Trophoblast cell (in vitro differentiated cells and primary cell): ENCODE measurements at regions not wholly inside any gene's neighbourhood (a gene's known extent, or its start where the extent isn't known, plus 50 kb on each side); places are given as distances from the start of the nearest gene placed in this dataset.

Source experiments
- DNase-seq, 2 donors: peaks; one replicate each; pipeline ENCODE4 v3.0.0-alpha.2; 2016
- H2AFZ ChIP-seq: 2 replicates; pipeline ENCODE4 v1.6.1; 2013; ENCODE audit warnings: low read length, moderate library complexity, mild to moderate bottlenecking; ENCODE audit not compliant: insufficient read depth, poor library complexity
- H2AK5ac ChIP-seq: 2 replicates; pipeline ENCODE4 v1.6.1; 2013; ENCODE audit warnings: mild to moderate bottlenecking, low read length
- H2BK120ac ChIP-seq: 2 replicates; pipeline ENCODE4 v1.6.1; 2013; ENCODE audit warnings: low read length, mild to moderate bottlenecking, moderate library complexity; ENCODE audit not compliant: insufficient read depth, poor library complexity
- H2BK12ac ChIP-seq: 2 replicates; pipeline ENCODE4 v1.6.1; 2013; ENCODE audit warnings: mild to moderate bottlenecking, low read length, moderate library complexity
- H2BK5ac ChIP-seq: 2 replicates; pipeline ENCODE4 v1.6.1; 2013; ENCODE audit warnings: low read length, low read depth, moderate library complexity, mild to moderate bottlenecking; ENCODE audit not compliant: poor library complexity
- H3K14ac ChIP-seq: 2 replicates; pipeline ENCODE4 v1.6.1; 2013; ENCODE audit warnings: mild to moderate bottlenecking, low read length
- H3K18ac ChIP-seq: 2 replicates; pipeline ENCODE4 v1.6.1; 2013; ENCODE audit warnings: mild to moderate bottlenecking, low read length
- H3K23ac ChIP-seq: 2 replicates; pipeline ENCODE4 v1.6.1; 2013; ENCODE audit warnings: low read length
- H3K27ac ChIP-seq: 2 replicates; pipeline ENCODE4 v1.5.1; 2013; ENCODE audit warnings: low read depth, mild to moderate bottlenecking, inconsistent platforms, low read length, moderate library complexity
- H3K27me3 ChIP-seq: 2 replicates; pipeline ENCODE4 v1.6.1; 2013; ENCODE audit warnings: inconsistent platforms, mild to moderate bottlenecking, low read length, moderate library complexity; ENCODE audit not compliant: insufficient read depth
- H3K36me3 ChIP-seq, 2 experiments: 1 replicate in 1 of 2; 2 replicates in 1 of 2; pipeline ENCODE4 v1.6.1; 2013; ENCODE audit warnings: low read length in 2 of 2, mild to moderate bottlenecking in 2 of 2, moderate library complexity in 1 of 2; ENCODE audit not compliant: insufficient read depth in 2 of 2, control insufficient read depth in 1 of 2
- H3K4ac ChIP-seq: 2 replicates; pipeline ENCODE4 v1.6.1; 2013; ENCODE audit warnings: low read depth, mild to moderate bottlenecking, low read length, moderate library complexity
- H3K4me1 ChIP-seq, 2 experiments: 1 replicate in 1 of 2; 2 replicates in 1 of 2; pipeline ENCODE4 v1.6.1; 2013; ENCODE audit warnings: low read length in 2 of 2, mild to moderate bottlenecking in 2 of 2, moderate library complexity in 1 of 2; ENCODE audit not compliant: insufficient read depth in 2 of 2, control insufficient read depth in 1 of 2
- H3K4me2 ChIP-seq: 2 replicates; pipeline ENCODE4 v1.6.1; 2013; ENCODE audit warnings: inconsistent platforms, mild to moderate bottlenecking, low read length, moderate library complexity
- H3K4me3 ChIP-seq: 2 replicates; pipeline ENCODE4 v1.5.1; 2013; ENCODE audit warnings: mild to moderate bottlenecking, low read depth, low read length, inconsistent platforms
- H3K79me1 ChIP-seq: one replicate; pipeline ENCODE4 v1.6.1; 2013; ENCODE audit warnings: low read length
- H3K79me2 ChIP-seq: 2 replicates; pipeline ENCODE4 v1.6.1; 2013; ENCODE audit warnings: low read length, mild to moderate bottlenecking; ENCODE audit not compliant: control insufficient read depth, insufficient read depth, poor library complexity
- H3K9ac ChIP-seq: 2 replicates; pipeline ENCODE4 v1.6.1; 2013; ENCODE audit warnings: mild to moderate bottlenecking, low read length
- H3K9me3 ChIP-seq: 2 replicates; pipeline ENCODE4 v1.6.1; 2013; ENCODE audit warnings: low read depth, mild to moderate bottlenecking, control low read depth, inconsistent platforms, low read length; ENCODE audit not compliant: insufficient read depth
- H4K12ac ChIP-seq: 2 replicates; pipeline ENCODE4 v1.6.1; 2013; ENCODE audit warnings: low read depth, mild to moderate bottlenecking, low read length, moderate library complexity
- H4K8ac ChIP-seq: 2 replicates; pipeline ENCODE4 v1.6.1; 2013; ENCODE audit warnings: low read depth, mild to moderate bottlenecking, low read length, moderate library complexity
- H4K91ac ChIP-seq: one replicate; pipeline ENCODE4 v1.6.1; 2013; ENCODE audit warnings: low read depth, mild to moderate bottlenecking, low read length, moderate library complexity
- WGBS: extraction: QIAGEN DNeasy Blood & Tissue Kit; methylation state at CpG from one replicate; pipeline ENCODE4 v1.1.7; 2013; ENCODE audit warnings: missing lambda C conversion rate; ENCODE audit not compliant: insufficient read length, insufficient coverage; ENCODE audit errors: extremely low coverage; 5-methylcytosine and 5-hydroxymethylcytosine counted together

- Histone ChIP-seq H3K4me2 (no peak overlapping the region), H3K4ac (no peak overlapping the region), H3K9ac (no peak overlapping the region), H3K36me3 (no peaks in the 10 kb centered on the region), H3K4me1 (no peaks in the 10 kb centered on the region), H2BK5ac (no peak overlapping the region), H3K4me3 (no peak overlapping the region), H3K9me3 (no peaks in the 10 kb centered on the region), H3K27me3 (no peaks in the 10 kb centered on the region), H2BK12ac (no peak overlapping the region), H3K14ac (no peak overlapping the region), H3K79me2 (no peaks in the 10 kb centered on the region), H4K12ac (no peak overlapping the region), H2AFZ (no peak overlapping the region), H3K23ac (no peak overlapping the region), H4K91ac (no peak overlapping the region), H3K18ac (no peak overlapping the region), H4K8ac (no peak overlapping the region), H2BK120ac (no peak overlapping the region), H3K27ac (no peak overlapping the region), H3K79me1 (peaks cover 2% of the 10 kb centered on the region), H2AK5ac (no peak overlapping the region)
- DNase-seq = no peak
Observed at GRCh38 chr3:64828276-64828675, 140.5 kb upstream of the ADAMTS9 start.

GRCh38 chr3:64827431-64827830 lies 139.6 kb upstream of the ADAMTS9 start:
- Histone ChIP-seq H3K14ac (no peak overlapping the region), H3K36me3 (no peaks in the 10 kb centered on the region), H3K4ac (no peak overlapping the region), H2BK12ac (no peak overlapping the region), H3K23ac (no peak overlapping the region), H3K27me3 (no peaks in the 10 kb centered on the region), H3K9me3 (no peaks in the 10 kb centered on the region), H2AFZ (no peak overlapping the region), H3K79me1 (peaks cover 2% of the 10 kb centered on the region), H4K12ac (no peak overlapping the region), H3K4me3 (no peak overlapping the region), H2AK5ac (no peak overlapping the region), H2BK120ac (no peak overlapping the region), H3K79me2 (no peaks in the 10 kb centered on the region), H3K18ac (no peak overlapping the region), H4K91ac (no peak overlapping the region), H3K4me1 (no peaks in the 10 kb centered on the region), H4K8ac (no peak overlapping the region), H3K9ac (no peak overlapping the region), H3K4me2 (no peak overlapping the region), H2BK5ac (no peak overlapping the region), H3K27ac (no peak overlapping the region)
- WGBS = no CpG with 5 or more reads among the region's 2 CpGs
- no peak for DNase-seq

- Histone ChIP-seq H3K4ac (no peak overlapping the region), H3K79me2 (no peaks in the 10 kb centered on the region), H2AFZ (no peak overlapping the region), H3K4me3 (no peak overlapping the region), H2AK5ac (no peak overlapping the region), H3K14ac (no peak overlapping the region), H4K8ac (no peak overlapping the region), H3K23ac (no peak overlapping the region), H3K9me3 (no peaks in the 10 kb centered on the region), H3K36me3 (no peaks in the 10 kb centered on the region), H3K79me1 (peaks cover under 1% of the 10 kb centered on the region), H4K12ac (no peak overlapping the region), H3K27me3 (no peaks in the 10 kb centered on the region), H3K18ac (no peak overlapping the region), H2BK120ac (no peak overlapping the region), H4K91ac (no peak overlapping the region), H3K4me2 (no peak overlapping the region), H2BK5ac (no peak overlapping the region), H2BK12ac (no peak overlapping the region), H3K9ac (no peak overlapping the region), H3K4me1 (no peaks in the 10 kb centered on the region), H3K27ac (no peak overlapping the region)
- DNase-seq = no peak
Observed at GRCh38 chr3:64827019-64827418, 139.2 kb upstream of the ADAMTS9 start.

- H4K12ac ChIP-seq = no peak overlapping the region
- no peaks in the 10 kb centered on the region for H3K9me3 ChIP-seq
- H4K91ac ChIP-seq = no peak overlapping the region
- no peak overlapping the region for H4K8ac ChIP-seq
- H3K4me3 ChIP-seq = no peak overlapping the region
- no peak overlapping the region for H3K9ac ChIP-seq
- no peak overlapping the region for H2BK5ac ChIP-seq
- no peak overlapping the region for H3K4me2 ChIP-seq
- H3K36me3 ChIP-seq = no peaks in the 10 kb centered on the region
- no peak overlapping the region for H3K14ac ChIP-seq
- no peaks in the 10 kb centered on the region for H3K79me2 ChIP-seq
- no peak for DNase-seq
- H2AFZ ChIP-seq = no peak overlapping the region
- WGBS = no CpG with 5 or more reads among the region's 2 CpGs
- H2BK12ac ChIP-seq = no peak overlapping the region
- no peaks in the 10 kb centered on the region for H3K27me3 ChIP-seq
- H3K27ac ChIP-seq = no peak overlapping the region
- no peak overlapping the region for H3K4ac ChIP-seq
- H3K18ac ChIP-seq = no peak overlapping the region
- no peak overlapping the region for H3K23ac ChIP-seq
- H3K79me1 ChIP-seq = no peaks in the 10 kb centered on the region
- H2AK5ac ChIP-seq = no peak overlapping the region
- H2BK120ac ChIP-seq = no peak overlapping the region
- no peaks in the 10 kb centered on the region for H3K4me1 ChIP-seq
Observed at GRCh38 chr3:64825404-64826120, 137.8 kb upstream of the ADAMTS9 start.
